OCI-LY1 (cell line): ENCODE measurements at regions not wholly inside any gene's neighbourhood (a gene's known extent, or its start where the extent isn't known, plus 50 kb on each side); places are given as distances from the start of the nearest gene placed in this dataset.
A peak's percentile ranks its signal among the peaks of the same experiment; 100 is the strongest.

Experiments used
- H2AFZ ChIP-seq: fragments of 200-600 bp; sonication (generic), shearing (Covaris generic); 2 replicates; pipeline ENCODE4 v1.6.0; 2014; ENCODE audit warnings: antibody characterized with exemption, mild to moderate bottlenecking, low read length
- H3F3A ChIP-seq: fragments of 200-600 bp; sonication (generic), shearing (Covaris generic); 2 replicates; pipeline ENCODE4 v1.6.0; 2014; ENCODE audit warnings: mild to moderate bottlenecking, antibody characterized with exemption, low read length, moderate library complexity; ENCODE audit not compliant: insufficient read depth
- H3K27ac ChIP-seq: fragments of 200-600 bp; sonication (generic); 2 replicates; pipeline ENCODE4 v1.5.1; 2014; ENCODE audit warnings: low read length, mixed run types, mild to moderate bottlenecking, low read depth; ENCODE audit not compliant: poor library complexity, severe bottlenecking
- H3K27me3 ChIP-seq: fragments of 200-600 bp; sonication (generic); 2 replicates; pipeline ENCODE4 v1.6.0; 2014; ENCODE audit warnings: antibody characterized with exemption, mild to moderate bottlenecking, low read length, moderate library complexity; ENCODE audit not compliant: insufficient read depth
- H3K36me3 ChIP-seq: fragments of 200-600 bp; sonication (generic); 2 replicates; pipeline ENCODE4 v1.6.1; 2014; ENCODE audit warnings: mild to moderate bottlenecking, antibody characterized with exemption, low read length, moderate library complexity, mixed read lengths; ENCODE audit not compliant: insufficient read depth
- H3K4me1 ChIP-seq: fragments of 200-600 bp; sonication (generic); 2 replicates; pipeline ENCODE4 v1.5.1; 2014; ENCODE audit warnings: mild to moderate bottlenecking, low read length, moderate library complexity; ENCODE audit not compliant: insufficient read depth, severe bottlenecking
- H3K4me2 ChIP-seq: fragments of 200-600 bp; sonication (generic), shearing (Covaris generic); 2 replicates; pipeline ENCODE4 v1.6.1; 2014; ENCODE audit warnings: low read length
- H3K4me3 ChIP-seq: fragments of 200-600 bp; sonication (generic); 2 replicates; pipeline ENCODE4 v1.5.1; 2014; ENCODE audit warnings: low read length, low read depth, mild to moderate bottlenecking, mixed read lengths; ENCODE audit not compliant: poor library complexity, severe bottlenecking
- H3K79me2 ChIP-seq: fragments of 200-600 bp; shearing (Covaris generic); 2 replicates; pipeline ENCODE4 v1.6.1; 2016; ENCODE audit warnings: mixed run types, low read length, mixed read lengths; ENCODE audit not compliant: insufficient read depth
- H3K9ac ChIP-seq: fragments of 200-600 bp; sonication (generic), shearing (Covaris generic); 2 replicates; pipeline ENCODE4 v1.6.1; 2014; ENCODE audit warnings: mild to moderate bottlenecking, low read length, mixed read lengths
- H3K9me2 ChIP-seq: fragments of 200-600 bp; sonication (generic), shearing (Covaris generic); 2 replicates; pipeline ENCODE4 v1.6.1; 2014; ENCODE audit warnings: low read depth, mild to moderate bottlenecking, low read length, mixed read lengths
- H3K9me3 ChIP-seq: fragments of 200-600 bp; shearing (Covaris generic); 2 replicates; pipeline ENCODE4 v1.6.1; 2014; ENCODE audit warnings: low read length, mixed read lengths
- H4K20me1 ChIP-seq: fragments of 200-600 bp; sonication (generic), shearing (Covaris generic); 2 replicates; pipeline ENCODE4 v1.6.0; 2016; ENCODE audit warnings: mild to moderate bottlenecking, low read length; ENCODE audit not compliant: insufficient read depth
- EZH2 ChIP-seq: fragments of 200-600 bp; sonication (generic), shearing (Covaris generic); IDR thresholded peaks from 2 replicates; pipeline ENCODE4 v1.8.0; 2017; ENCODE audit warnings: borderline replicate concordance, mixed run types, mild to moderate bottlenecking, antibody characterized with exemption, low read length, moderate library complexity, mixed read lengths
- TF ChIP-seq, protein P1 (sequence below): fragments of 200-600 bp; sonication (generic), shearing (Covaris generic); IDR thresholded peaks from 2 replicates; pipeline ENCODE4 v1.5.1; 2017; ENCODE audit warnings: mild to moderate bottlenecking, antibody characterized with exemption, low read length, moderate library complexity, mixed read lengths

DNA sequence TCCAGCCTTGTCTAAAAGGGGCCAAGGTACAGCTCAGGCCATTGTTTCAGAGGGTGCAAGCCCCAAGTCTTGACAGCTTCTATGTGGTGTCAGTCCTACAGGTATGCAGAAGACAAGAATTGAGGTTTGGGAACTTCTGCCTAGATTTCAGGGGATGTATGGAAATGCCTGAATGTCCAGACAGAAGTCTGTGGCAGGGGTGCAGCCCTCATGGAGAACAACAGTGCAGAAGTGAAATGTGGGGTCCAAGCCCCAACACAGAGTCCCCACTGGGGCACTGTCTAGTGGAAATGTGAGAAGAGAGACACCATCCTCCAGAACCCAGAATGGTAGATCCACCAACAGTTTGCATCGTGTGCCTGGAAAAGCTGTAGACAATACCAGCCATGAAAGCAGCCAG is 400.3 kb upstream of the CAMK1G start:
- TF ChIP-seq, protein P1, sequence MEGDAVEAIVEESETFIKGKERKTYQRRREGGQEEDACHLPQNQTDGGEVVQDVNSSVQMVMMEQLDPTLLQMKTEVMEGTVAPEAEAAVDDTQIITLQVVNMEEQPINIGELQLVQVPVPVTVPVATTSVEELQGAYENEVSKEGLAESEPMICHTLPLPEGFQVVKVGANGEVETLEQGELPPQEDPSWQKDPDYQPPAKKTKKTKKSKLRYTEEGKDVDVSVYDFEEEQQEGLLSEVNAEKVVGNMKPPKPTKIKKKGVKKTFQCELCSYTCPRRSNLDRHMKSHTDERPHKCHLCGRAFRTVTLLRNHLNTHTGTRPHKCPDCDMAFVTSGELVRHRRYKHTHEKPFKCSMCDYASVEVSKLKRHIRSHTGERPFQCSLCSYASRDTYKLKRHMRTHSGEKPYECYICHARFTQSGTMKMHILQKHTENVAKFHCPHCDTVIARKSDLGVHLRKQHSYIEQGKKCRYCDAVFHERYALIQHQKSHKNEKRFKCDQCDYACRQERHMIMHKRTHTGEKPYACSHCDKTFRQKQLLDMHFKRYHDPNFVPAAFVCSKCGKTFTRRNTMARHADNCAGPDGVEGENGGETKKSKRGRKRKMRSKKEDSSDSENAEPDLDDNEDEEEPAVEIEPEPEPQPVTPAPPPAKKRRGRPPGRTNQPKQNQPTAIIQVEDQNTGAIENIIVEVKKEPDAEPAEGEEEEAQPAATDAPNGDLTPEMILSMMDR, result no peak
- no peak for TF ChIP-seq EZH2
- Histone ChIP-seq H3F3A (no peaks in the 10 kb centered on the region), H3K9me2 (no peaks in the 10 kb centered on the region), H2AFZ (no peak overlapping the region), H3K36me3 (no peaks in the 10 kb centered on the region), H3K4me1 (no peaks in the 10 kb centered on the region), H3K79me2 (no peaks in the 10 kb centered on the region), H3K9me3 (no peaks in the 10 kb centered on the region), H3K27ac (no peak overlapping the region), H3K27me3 (no peaks in the 10 kb centered on the region), H3K4me3 (no peak overlapping the region), H3K9ac (no peak overlapping the region), H4K20me1 (no peaks in the 10 kb centered on the region), H3K4me2 (no peak overlapping the region)

DNA sequence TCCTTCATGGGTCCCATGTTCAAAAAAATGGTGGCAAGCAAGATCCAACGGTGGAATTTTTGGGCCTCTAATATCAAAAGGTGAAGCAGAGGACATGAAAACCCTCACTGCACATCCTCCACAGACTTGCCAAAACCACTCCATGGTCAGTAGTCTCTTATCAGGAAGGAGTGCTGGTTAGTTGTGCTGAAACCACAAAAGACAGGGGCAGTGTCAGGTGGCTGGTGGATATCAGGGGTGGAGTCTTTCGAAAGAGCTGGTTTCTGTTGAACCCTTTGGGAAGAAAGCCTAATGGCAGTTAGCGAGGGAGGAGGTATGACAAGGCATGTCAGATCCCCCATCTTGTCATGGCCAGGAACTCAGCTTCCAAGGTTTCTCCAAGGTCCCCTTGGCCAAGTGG is 395.9 kb upstream of the CAMK1G start:
- Histone ChIP-seq H3K4me1 (no peaks in the 10 kb centered on the region), H2AFZ (no peak overlapping the region), H3K4me2 (no peak overlapping the region)

DNA sequence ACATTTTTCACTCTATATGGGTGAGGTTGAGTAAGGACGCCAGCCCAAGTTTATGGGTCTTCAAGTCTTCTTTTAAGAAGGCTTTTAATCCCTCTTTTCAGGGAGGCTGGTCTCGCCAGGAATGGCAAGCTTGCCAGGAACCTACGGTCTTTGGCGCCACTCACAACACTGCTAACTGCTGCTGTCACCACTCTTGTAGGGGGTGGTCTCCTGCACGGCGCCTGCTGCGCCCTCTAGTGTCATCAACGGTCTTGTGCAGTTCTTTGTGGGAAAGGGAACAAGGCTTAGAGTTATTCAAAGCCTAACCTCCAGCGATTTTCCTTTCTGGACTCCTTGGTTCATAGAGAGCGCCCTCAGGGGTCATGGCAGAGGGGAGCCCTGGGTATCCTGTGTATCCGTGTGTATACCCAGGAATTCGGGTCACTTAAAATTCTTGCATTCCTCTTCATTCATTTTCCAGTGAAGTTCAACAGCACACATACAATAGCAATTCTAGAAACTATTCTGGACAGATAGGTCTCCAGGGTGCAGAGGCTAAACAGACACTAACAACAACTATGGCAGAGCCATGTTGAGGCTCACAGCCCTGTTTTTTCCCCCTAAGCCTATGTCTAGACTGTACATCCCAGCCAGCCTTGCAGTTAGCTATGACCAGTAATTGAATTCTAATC is 392.8 kb upstream of the CAMK1G start:
- H3F3A ChIP-seq, result no peaks in the 10 kb centered on the region
- H3K4me2 ChIP-seq, result no peak overlapping the region
- no peaks in the 10 kb centered on the region for H3K36me3 ChIP-seq
- no peaks in the 10 kb centered on the region for H3K79me2 ChIP-seq
- no peaks in the 10 kb centered on the region for H3K4me1 ChIP-seq
- no peaks in the 10 kb centered on the region for H4K20me1 ChIP-seq
- H3K9me2 ChIP-seq, result no peaks in the 10 kb centered on the region
- TF ChIP-seq EZH2, result no peak
- TF ChIP-seq, protein P1, result peak; percentile 80
- no peaks in the 10 kb centered on the region for H3K27me3 ChIP-seq
- no peak overlapping the region for H3K9ac ChIP-seq
- H3K9me3 ChIP-seq, result no peaks in the 10 kb centered on the region
- H3K27ac ChIP-seq, result no peak overlapping the region
- H2AFZ ChIP-seq, result no peak overlapping the region
- H3K4me3 ChIP-seq, result no peak overlapping the region

More for the DNA sequence above, 395.9 kb upstream of the CAMK1G start:
- Histone ChIP-seq H3K27me3 (no peaks in the 10 kb centered on the region), H3K36me3 (no peaks in the 10 kb centered on the region), H3K79me2 (no peaks in the 10 kb centered on the region), H3K9ac (no peak overlapping the region), H4K20me1 (no peaks in the 10 kb centered on the region), H3K9me2 (no peaks in the 10 kb centered on the region), H3K27ac (no peak overlapping the region), H3K9me3 (no peaks in the 10 kb centered on the region), H3K4me3 (no peak overlapping the region), H3F3A (no peaks in the 10 kb centered on the region)
- TF ChIP-seq EZH2, result no peak
- TF ChIP-seq, protein P1, result no peak
